ENCODE measurements at regions not wholly inside any gene's neighbourhood (a gene's known extent, or its start where the extent isn't known, plus 50 kb on each side); places are given as distances from the start of the nearest gene placed in this dataset.

DNA sequence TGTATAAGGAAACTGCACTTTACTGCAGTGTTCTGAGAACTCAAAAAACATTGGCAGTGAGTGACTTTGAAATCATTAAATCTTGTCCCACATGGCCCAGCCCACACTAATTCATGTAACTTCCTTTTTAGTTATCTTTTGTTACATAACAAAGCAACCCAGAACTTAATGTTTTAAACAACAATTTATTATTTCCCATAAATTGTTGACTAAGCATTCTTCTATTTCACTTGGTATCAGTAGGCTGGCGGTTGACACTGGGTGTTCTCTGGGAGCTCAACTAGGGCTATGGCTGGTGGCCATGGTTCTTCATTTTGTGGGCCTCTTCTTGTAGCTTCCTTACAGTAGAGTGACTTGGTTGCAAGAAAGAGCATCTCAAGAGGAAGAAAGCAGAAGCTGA, 278.4 kb downstream of the RASEF start:
- DNase-seq (ENCODE audit: insufficient read length, low spot score), result no peak
- FAIRE-seq, result no peak
- TF ChIP-seq SPI1 (IDR thresholded peaks at IDR 0.05; ENCODE audit: low read depth, low read length) (no peak), PAX5 (IDR thresholded peaks at IDR 0.05; ENCODE audit: insufficient read depth, low read length, severe bottlenecking) (no peak), POLR2A (IDR thresholded peaks at IDR 0.05; ENCODE audit: low read depth, low read length) (no peak), POU2F2 (IDR thresholded peaks at IDR 0.05; ENCODE audit: low read depth, low read length) (no peak), TAF1 (IDR thresholded peaks at IDR 0.05; ENCODE audit: low read depth, low read length) (no peak)

DNA sequence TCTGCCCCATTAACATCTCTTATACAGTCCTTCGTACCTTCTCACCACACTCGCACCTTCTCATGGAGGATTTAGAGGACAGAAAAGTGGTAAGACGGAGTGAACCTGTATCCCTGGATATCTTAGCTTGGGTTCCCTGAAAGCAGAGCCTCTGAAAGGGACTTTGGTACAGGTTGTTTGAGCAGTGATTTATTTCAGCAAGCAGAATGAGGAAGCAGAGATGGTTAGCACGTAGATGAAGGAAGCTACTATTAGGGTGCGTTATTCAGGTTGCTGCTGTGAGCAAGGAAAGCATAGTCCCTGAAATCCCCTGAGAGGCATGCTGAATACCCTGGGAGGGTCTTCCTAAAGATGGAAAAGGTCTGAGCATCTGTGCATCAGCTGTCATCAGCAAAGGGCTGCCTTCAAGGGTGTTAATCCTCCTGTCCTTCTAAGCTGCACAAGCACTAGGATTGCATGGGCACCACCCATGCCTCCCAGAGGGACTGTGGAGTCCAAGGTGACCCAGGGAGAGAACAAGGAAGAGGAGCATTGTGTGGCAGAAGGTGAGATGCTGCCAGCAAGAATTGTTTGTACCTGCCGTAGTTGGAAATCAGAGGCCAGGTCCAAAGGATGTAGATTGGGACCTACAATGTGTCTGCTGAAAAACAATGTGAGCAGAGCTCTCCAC, 273.7 kb downstream of the RASEF start:
- TF ChIP-seq POLR2AphosphoS5 (IDR thresholded peaks at IDR 0.05; ENCODE audit: low read depth, low read length), result no peak
- TF ChIP-seq SPI1 (IDR thresholded peaks at IDR 0.05; ENCODE audit: low read depth, low read length), result no peak
- TF ChIP-seq PAX5 (IDR thresholded peaks at IDR 0.05; ENCODE audit: insufficient read depth, low read length, severe bottlenecking), result no peak
- no peak for TF ChIP-seq POLR2A (IDR thresholded peaks at IDR 0.05; ENCODE audit: low read depth, low read length)
- no peak for TF ChIP-seq TAF1 (IDR thresholded peaks at IDR 0.05; ENCODE audit: low read depth, low read length)
- no peak for TF ChIP-seq POU2F2 (IDR thresholded peaks at IDR 0.05; ENCODE audit: low read depth, low read length)
- FAIRE-seq (no peak), DNase-seq (ENCODE audit: insufficient read length, low spot score) (no peak)

DNA sequence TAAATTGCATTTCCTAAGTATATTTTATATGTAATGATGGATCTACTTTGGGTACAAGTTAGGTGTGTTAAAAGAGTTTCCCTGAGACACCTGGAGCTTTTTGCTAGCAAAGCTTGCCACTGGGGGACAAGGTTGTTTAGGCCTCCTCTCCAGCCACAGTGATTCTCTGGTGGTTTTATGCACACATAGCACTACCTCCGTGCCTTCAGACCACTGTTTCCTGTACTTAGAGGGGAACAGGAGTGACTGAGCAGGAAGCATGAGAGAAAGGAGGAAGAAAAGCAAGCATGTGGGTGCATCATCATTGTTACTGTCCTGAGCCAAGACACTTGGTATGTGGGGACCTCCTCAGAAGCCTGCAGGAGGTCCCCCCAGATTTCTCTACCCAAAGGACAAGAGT, 272.1 kb downstream of the RASEF start:
- TF ChIP-seq TAF1 (IDR thresholded peaks at IDR 0.05; ENCODE audit: low read depth, low read length) (no peak), POLR2AphosphoS5 (IDR thresholded peaks at IDR 0.05; ENCODE audit: low read depth, low read length) (no peak), SPI1 (IDR thresholded peaks at IDR 0.05; ENCODE audit: low read depth, low read length) (no peak), PAX5 (IDR thresholded peaks at IDR 0.05; ENCODE audit: insufficient read depth, low read length, severe bottlenecking) (no peak), POU2F2 (IDR thresholded peaks at IDR 0.05; ENCODE audit: low read depth, low read length) (no peak), POLR2A (IDR thresholded peaks at IDR 0.05; ENCODE audit: low read depth, low read length) (no peak)
- DNase-seq (ENCODE audit: insufficient read length, low spot score), result no peak
- no peak for FAIRE-seq

DNA sequence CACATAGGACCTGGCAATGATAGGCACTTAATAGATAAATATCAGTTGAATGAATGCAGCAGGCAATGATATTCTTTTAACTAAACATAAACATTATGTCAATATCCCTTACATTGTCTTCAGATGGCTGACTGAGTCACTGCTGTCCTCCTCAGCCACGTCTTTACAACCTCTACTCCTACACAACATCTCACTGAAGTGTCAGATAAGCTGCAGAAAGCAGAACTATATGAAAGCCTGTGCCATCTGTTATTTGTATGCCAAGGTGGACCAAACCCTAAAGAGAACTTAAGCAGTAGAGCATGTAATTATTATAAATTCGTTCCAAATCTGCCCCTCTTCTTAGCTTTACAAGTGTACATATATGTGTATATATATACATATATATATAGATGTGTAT, 271.2 kb downstream of the RASEF start:
- FAIRE-seq (no peak), DNase-seq (ENCODE audit: insufficient read length, low spot score) (no peak)
- TF ChIP-seq TAF1 (IDR thresholded peaks at IDR 0.05; ENCODE audit: low read depth, low read length) (no peak), POLR2AphosphoS5 (IDR thresholded peaks at IDR 0.05; ENCODE audit: low read depth, low read length) (no peak), PAX5 (IDR thresholded peaks at IDR 0.05; ENCODE audit: insufficient read depth, low read length, severe bottlenecking) (no peak), SPI1 (IDR thresholded peaks at IDR 0.05; ENCODE audit: low read depth, low read length) (no peak), POLR2A (IDR thresholded peaks at IDR 0.05; ENCODE audit: low read depth, low read length) (no peak), POU2F2 (IDR thresholded peaks at IDR 0.05; ENCODE audit: low read depth, low read length) (no peak)

DNA sequence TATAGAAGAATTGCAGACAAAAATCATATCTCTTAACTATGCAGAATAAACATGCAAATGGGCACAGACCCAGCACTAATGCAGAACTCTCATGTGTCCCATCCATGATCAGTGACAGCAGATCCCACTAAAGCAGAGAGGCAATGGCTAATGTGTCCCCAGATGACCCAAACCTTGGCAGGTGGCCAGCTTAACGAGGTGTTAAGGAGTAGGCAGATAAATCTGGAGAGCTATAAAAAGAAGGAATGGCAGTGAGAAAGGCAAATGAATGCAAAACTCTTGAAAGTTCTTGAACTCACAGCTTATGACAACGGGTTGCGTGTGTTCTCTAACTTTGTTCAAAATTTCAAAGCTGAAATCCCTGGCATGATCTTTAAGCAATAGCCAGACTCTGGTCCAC, 265.4 kb downstream of the RASEF start:
- DNase-seq (ENCODE audit: insufficient read length, low spot score) (no peak), FAIRE-seq (no peak)

DNA sequence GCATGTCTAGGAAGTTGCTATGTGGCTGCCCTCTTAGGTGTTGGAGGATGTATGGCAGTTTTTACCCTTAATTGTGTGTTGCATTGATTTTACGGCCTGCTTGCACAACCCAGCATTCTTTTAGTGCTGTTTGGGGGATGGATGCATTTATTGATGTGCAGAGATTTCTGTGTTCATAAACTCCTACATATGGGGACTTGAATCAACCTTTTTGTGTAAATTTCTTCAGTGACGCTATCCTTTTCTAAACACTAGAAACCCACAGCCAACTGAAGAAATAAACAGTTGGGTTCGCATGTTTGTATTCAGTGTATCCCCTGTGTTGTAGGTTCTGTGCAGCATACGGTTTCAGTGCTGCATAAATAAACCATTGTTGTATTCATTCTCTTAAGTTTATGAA, 263.7 kb downstream of the RASEF start:
- no peak for DNase-seq (ENCODE audit: insufficient read length, low spot score)
- no peak for FAIRE-seq
- no peak for TF ChIP-seq POLR2A (IDR thresholded peaks at IDR 0.05; ENCODE audit: low read depth, low read length)
- TF ChIP-seq PAX5 (IDR thresholded peaks at IDR 0.05; ENCODE audit: insufficient read depth, low read length, severe bottlenecking), result no peak
- no peak for TF ChIP-seq SPI1 (IDR thresholded peaks at IDR 0.05; ENCODE audit: low read depth, low read length)

More for the DNA sequence above, 265.4 kb downstream of the RASEF start:
- TF ChIP-seq TAF1 (IDR thresholded peaks at IDR 0.05; ENCODE audit: low read depth, low read length), result no peak
- TF ChIP-seq PAX5 (IDR thresholded peaks at IDR 0.05; ENCODE audit: insufficient read depth, low read length, severe bottlenecking), result no peak
- no peak for TF ChIP-seq POU2F2 (IDR thresholded peaks at IDR 0.05; ENCODE audit: low read depth, low read length)
- no peak for TF ChIP-seq POLR2A (IDR thresholded peaks at IDR 0.05; ENCODE audit: low read depth, low read length)

DNA sequence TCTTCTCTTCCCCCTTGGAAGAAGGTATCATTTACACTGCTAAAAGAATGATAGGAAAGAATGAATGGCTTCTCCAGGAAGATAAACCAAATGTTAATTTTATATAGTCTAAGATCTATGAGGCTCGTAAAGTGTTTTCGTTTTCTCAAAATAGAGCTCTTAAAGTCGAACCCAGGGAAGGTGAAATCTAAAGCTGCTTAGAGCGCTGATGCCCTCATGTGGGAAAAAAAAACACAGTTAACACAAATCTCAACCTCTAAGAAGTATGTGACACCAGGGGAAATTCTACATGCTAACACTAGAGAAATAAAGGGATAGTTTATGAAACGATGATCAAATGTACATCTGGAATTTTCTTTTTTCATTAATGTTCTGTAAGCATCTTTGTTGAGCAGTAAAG, 257.9 kb downstream of the RASEF start:
- FAIRE-seq (no peak), DNase-seq (ENCODE audit: insufficient read length, low spot score) (no peak)
- TF ChIP-seq SPI1 (IDR thresholded peaks at IDR 0.05; ENCODE audit: low read depth, low read length), result no peak
- TF ChIP-seq TAF1 (IDR thresholded peaks at IDR 0.05; ENCODE audit: low read depth, low read length), result no peak
- TF ChIP-seq POU2F2 (IDR thresholded peaks at IDR 0.05; ENCODE audit: low read depth, low read length), result no peak
- no peak for TF ChIP-seq POLR2A (IDR thresholded peaks at IDR 0.05; ENCODE audit: low read depth, low read length)
- no peak for TF ChIP-seq POLR2AphosphoS5 (IDR thresholded peaks at IDR 0.05; ENCODE audit: low read depth, low read length)
- TF ChIP-seq PAX5 (IDR thresholded peaks at IDR 0.05; ENCODE audit: insufficient read depth, low read length, severe bottlenecking), result no peak

DNA sequence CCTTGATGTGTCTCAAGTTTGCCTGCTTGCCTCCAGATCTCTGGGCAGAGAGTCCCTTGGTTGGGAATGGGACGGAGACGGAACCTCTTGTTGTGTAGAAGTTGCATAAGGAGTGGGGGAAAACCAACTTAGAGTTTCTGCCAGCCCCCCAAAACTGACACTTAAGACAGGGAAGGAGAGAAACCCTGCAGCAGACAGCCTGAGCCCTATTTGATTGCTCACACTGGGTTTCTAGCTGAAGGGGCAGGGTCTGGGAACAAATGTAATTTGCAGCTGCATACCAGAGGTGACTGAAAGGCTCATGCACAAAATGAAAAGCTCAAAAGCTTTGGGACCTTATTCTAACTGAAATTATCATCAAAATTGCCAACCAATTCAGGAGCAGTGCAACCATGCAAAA, 254.5 kb downstream of the RASEF start:
- DNase-seq (ENCODE audit: insufficient read length, low spot score), result no peak
- FAIRE-seq, result no peak
- TF ChIP-seq POLR2A (IDR thresholded peaks at IDR 0.05; ENCODE audit: low read depth, low read length) (no peak), TAF1 (IDR thresholded peaks at IDR 0.05; ENCODE audit: low read depth, low read length) (no peak), POU2F2 (IDR thresholded peaks at IDR 0.05; ENCODE audit: low read depth, low read length) (no peak), SPI1 (IDR thresholded peaks at IDR 0.05; ENCODE audit: low read depth, low read length) (no peak), PAX5 (IDR thresholded peaks at IDR 0.05; ENCODE audit: insufficient read depth, low read length, severe bottlenecking) (no peak), POLR2AphosphoS5 (IDR thresholded peaks at IDR 0.05; ENCODE audit: low read depth, low read length) (no peak)

DNA sequence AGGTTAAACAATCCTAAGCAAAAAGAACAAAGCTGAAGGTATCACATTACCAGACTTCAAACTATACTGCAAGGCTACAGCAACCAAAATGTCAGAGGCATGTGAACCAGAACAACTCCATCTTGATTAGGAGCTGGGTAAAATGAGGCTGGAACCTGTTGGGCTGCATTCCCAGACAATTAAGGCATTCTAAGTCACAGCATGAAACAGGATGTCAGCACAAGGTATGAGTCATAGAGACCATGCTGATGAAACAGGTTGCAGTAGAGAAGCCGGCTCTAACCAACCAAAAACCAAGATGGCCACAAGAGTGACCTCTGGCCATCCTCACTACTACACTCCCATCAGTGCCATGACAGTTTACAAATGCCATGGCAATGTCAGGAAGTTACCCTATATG, 252.0 kb downstream of the RASEF start:
- DNase-seq (ENCODE audit: insufficient read length, low spot score) (no peak), FAIRE-seq (no peak)
- TF ChIP-seq TAF1 (IDR thresholded peaks at IDR 0.05; ENCODE audit: low read depth, low read length) (no peak), POLR2A (IDR thresholded peaks at IDR 0.05; ENCODE audit: low read depth, low read length) (no peak), POU2F2 (IDR thresholded peaks at IDR 0.05; ENCODE audit: low read depth, low read length) (no peak), PAX5 (IDR thresholded peaks at IDR 0.05; ENCODE audit: insufficient read depth, low read length, severe bottlenecking) (no peak), POLR2AphosphoS5 (IDR thresholded peaks at IDR 0.05; ENCODE audit: low read depth, low read length) (no peak)

DNA sequence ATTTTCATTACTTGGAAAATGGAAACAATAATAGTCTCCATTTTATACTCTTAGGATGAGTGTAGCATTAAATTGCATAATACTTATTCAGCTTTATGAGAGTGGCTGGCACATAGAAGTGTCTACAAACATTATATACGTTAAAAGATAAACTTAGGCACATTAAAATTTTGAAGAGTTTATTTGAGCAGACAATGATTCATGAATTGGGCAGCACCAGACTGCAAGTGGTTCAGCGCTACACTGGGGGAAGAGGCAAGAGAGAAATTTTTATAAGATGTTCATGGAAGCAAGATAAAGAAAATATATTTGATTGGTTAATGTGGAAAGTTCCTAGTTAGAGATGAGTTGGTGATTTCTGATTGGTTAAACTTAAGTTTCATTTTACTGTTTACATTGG, 243.7 kb downstream of the RASEF start:
- DNase-seq (ENCODE audit: insufficient read length, low spot score) (no peak), FAIRE-seq (no peak)
- TF ChIP-seq POLR2AphosphoS5 (IDR thresholded peaks at IDR 0.05; ENCODE audit: low read depth, low read length), result no peak
- no peak for TF ChIP-seq SPI1 (IDR thresholded peaks at IDR 0.05; ENCODE audit: low read depth, low read length)
- no peak for TF ChIP-seq PAX5 (IDR thresholded peaks at IDR 0.05; ENCODE audit: insufficient read depth, low read length, severe bottlenecking)
- TF ChIP-seq TAF1 (IDR thresholded peaks at IDR 0.05; ENCODE audit: low read depth, low read length), result no peak
- no peak for TF ChIP-seq POU2F2 (IDR thresholded peaks at IDR 0.05; ENCODE audit: low read depth, low read length)
- no peak for TF ChIP-seq POLR2A (IDR thresholded peaks at IDR 0.05; ENCODE audit: low read depth, low read length)

All from GM12891 (cell line).